SK-N-SH (cell line): ENCODE measurements at regions not wholly inside any gene's neighbourhood (a gene's known extent, or its start where the extent isn't known, plus 50 kb on each side); places are given as distances from the start of the nearest gene placed in this dataset.

Experiments used
- CTCF ChIP-seq: fragments of 200-600 bp; sonication (generic); IDR thresholded peaks from 2 replicates; pipeline ENCODE4 v1.6.1; 2017; ENCODE audit warnings: antibody characterized with exemption, mild to moderate bottlenecking, moderate library complexity
- EZH2phosphoT487 ChIP-seq: fragments of 200-600 bp; sonication (generic); IDR thresholded peaks from 2 replicates; pipeline ENCODE4 v1.6.1; 2017; ENCODE audit warnings: low read depth, mixed run types, mild to moderate bottlenecking, antibody characterized with exemption, moderate library complexity, borderline replicate concordance
- GATA2 ChIP-seq: sonication (generic); formaldehyde crosslinking; IDR thresholded peaks from 2 replicates; pipeline ENCODE4 v1.5.0; 2020; ENCODE audit warnings: mild to moderate bottlenecking, missing genetic modification reagents
- NRF1 ChIP-seq: IDR thresholded peaks from 2 replicates; pipeline ENCODE4 v1.6.1; 2012; ENCODE audit warnings: low read depth, mild to moderate bottlenecking, low read length
- POLR2AphosphoS5 ChIP-seq: IDR thresholded peaks from 2 replicates; pipeline ENCODE4 v1.6.1; 2012; ENCODE audit warnings: low read depth, low read length
- RFX5 ChIP-seq: IDR thresholded peaks from 2 replicates; pipeline ENCODE4 v1.6.1; 2012; ENCODE audit warnings: mild to moderate bottlenecking, improper control_type of control experiment, low read length

- TF ChIP-seq CTCF (no peak), RFX5 (no peak), GATA2 (CRISPR knock-in tag) (no peak), POLR2AphosphoS5 (no peak), EZH2phosphoT487 (no peak), NRF1 (no peak)
Observed at GRCh38 chr9:79268806-79269205, 303.0 kb upstream of the TLE4 start.
